ENCODE measurements at regions not wholly inside any gene's neighbourhood (a gene's known extent, or its start where the extent isn't known, plus 50 kb on each side); places are given as distances from the start of the nearest gene placed in this dataset.
"Not testable (repeated sequence)": the region's sequence is repeated elsewhere in the genome, so short reads cannot be mapped to it uniquely, and the experiment has no call there.

- H3K36me3 ChIP-seq, result no peaks in the 10 kb centered on the region
- no peaks in the 10 kb centered on the region for H3K4me1 ChIP-seq
- no peak overlapping the region for H3K4me3 ChIP-seq
- no peak overlapping the region for H3K4me2 ChIP-seq
- no peak overlapping the region for H3K9ac ChIP-seq
- no peaks in the 10 kb centered on the region; the same call in 1 of the 2 replicates for H3K9me3 ChIP-seq
- no peaks in the 10 kb centered on the region for H3K27me3 ChIP-seq
- no peak for TF ChIP-seq Cebpa-rat (IDR thresholded peaks at IDR 0.05)
- no peaks in the 10 kb centered on the region for H4K20me1 ChIP-seq
- H3K27ac ChIP-seq, result no peak overlapping the region
Measured at GRCh38 chr1:181216591-181216994, 128.1 kb downstream of the IER5 start.

- Histone ChIP-seq H3K9ac (no peak overlapping the region), H3K4me3 (no peak overlapping the region), H3K4me1 (no peaks in the 10 kb centered on the region), H3K27me3 (no peaks in the 10 kb centered on the region), H3K4me2 (no peak overlapping the region), H3K36me3 (no peaks in the 10 kb centered on the region), H3K9me3 (peaks cover 6% of the 10 kb centered on the region; the same call in 1 of the 2 replicates), H4K20me1 (no peaks in the 10 kb centered on the region), H3K27ac (no peak overlapping the region)
- no peak for TF ChIP-seq Cebpa-rat (IDR thresholded peaks at IDR 0.05)
Measured at GRCh38 chr1:181219938-181220337, 131.4 kb downstream of the IER5 start.

DNA sequence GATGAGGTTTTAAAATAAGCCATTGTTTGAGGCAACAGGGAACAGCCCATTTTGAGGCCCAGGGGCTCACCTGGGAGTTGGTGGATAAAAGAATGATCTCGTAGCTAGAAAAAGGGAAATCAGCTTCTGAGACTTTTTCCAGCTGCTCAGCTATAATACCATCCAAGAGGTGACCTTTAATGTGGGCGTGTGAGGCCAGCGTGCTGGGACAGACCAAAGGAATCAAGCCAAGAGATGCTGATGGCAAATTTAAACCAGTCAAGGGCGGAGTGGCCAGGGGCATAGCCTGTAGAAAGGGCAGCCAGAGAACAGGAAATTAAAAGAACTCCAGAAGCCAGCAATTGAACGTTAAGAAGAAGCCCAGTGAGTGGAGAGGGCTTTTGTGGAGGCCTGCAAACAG, 132.6 kb downstream of the IER5 start:
- H4K20me1 ChIP-seq, result no peaks in the 10 kb centered on the region
- no peaks in the 10 kb centered on the region for H3K36me3 ChIP-seq
- TF ChIP-seq Cebpa-rat (IDR thresholded peaks at IDR 0.05), result no peak
- no peak overlapping the region for H3K4me2 ChIP-seq
- no peaks in the 10 kb centered on the region for H3K4me1 ChIP-seq
- no peak overlapping the region for H3K9ac ChIP-seq
- no peaks in the 10 kb centered on the region for H3K27me3 ChIP-seq
- peaks cover 6% of the 10 kb centered on the region; the same call in 1 of the 2 replicates for H3K9me3 ChIP-seq
- no peak overlapping the region for H3K4me3 ChIP-seq
- no peak overlapping the region for H3K27ac ChIP-seq

DNA sequence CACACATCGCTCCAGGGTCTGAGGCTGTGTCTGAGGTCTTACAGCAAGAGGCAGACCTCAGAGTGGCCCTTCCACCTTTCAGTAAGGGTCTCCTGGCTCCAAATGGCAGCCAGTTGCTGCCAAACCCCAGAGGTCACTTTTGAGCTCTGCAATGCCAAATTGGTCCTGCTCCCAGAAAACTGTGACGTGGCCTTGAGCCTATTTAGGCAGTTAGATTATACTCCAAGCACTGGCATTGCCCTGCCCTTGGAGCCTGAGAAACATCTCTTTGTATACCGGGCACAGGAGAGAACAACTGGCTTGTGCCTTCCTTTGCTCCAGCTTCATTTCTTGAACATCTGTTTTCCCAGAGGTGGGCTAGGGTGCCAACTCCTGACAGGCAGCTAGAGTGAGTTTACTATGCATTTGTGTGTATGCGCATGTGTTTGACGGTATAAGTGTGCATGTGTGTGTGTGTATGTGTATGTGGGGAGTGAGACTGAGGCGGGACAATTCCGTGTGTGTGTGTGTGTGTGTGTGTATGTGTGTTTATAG, 134.5 kb downstream of the IER5 start:
- no peak for TF ChIP-seq Cebpa-rat (IDR thresholded peaks at IDR 0.05)
- no peak overlapping the region for H3K4me3 ChIP-seq
- no peaks in the 10 kb centered on the region for H4K20me1 ChIP-seq
- H3K27me3 ChIP-seq, result no peaks in the 10 kb centered on the region
- no peaks in the 10 kb centered on the region for H3K4me1 ChIP-seq
- peaks cover 10% of the 10 kb centered on the region for H3K9me3 ChIP-seq
- H3K36me3 ChIP-seq, result no peaks in the 10 kb centered on the region
- H3K9ac ChIP-seq, result no peak overlapping the region
- H3K27ac ChIP-seq, result no peak overlapping the region
- H3K4me2 ChIP-seq, result no peak overlapping the region

GRCh38 chr1:181226728-181227127, 138.2 kb downstream of the IER5 start:
- H4K20me1 ChIP-seq, result not testable (repeated sequence)

GRCh38 chr1:181239086-181239485, 150.6 kb downstream of the IER5 start:
- Histone ChIP-seq H4K20me1 (no peaks in the 10 kb centered on the region), H3K4me3 (no peak overlapping the region), H3K27ac (no peak overlapping the region), H3K9me3 (0 out of 2 replicates have a peak, but pooled peaks cover 8% of the 10 kb centered on the region), H3K27me3 (no peaks in the 10 kb centered on the region), H3K4me1 (no peaks in the 10 kb centered on the region), H3K36me3 (no peaks in the 10 kb centered on the region), H3K9ac (no peak overlapping the region), H3K4me2 (no peak overlapping the region)
- no peak for TF ChIP-seq Cebpa-rat (IDR thresholded peaks at IDR 0.05)

More at GRCh38 chr1:181226728-181227127, 138.2 kb downstream of the IER5 start:
- H3K4me1 ChIP-seq, H3K27ac ChIP-seq, H3K4me2 ChIP-seq, H3K27me3 ChIP-seq, H3K4me3 ChIP-seq, H3K36me3 ChIP-seq, H3K9ac ChIP-seq: not testable (repeated sequence)
- H3K9me3 ChIP-seq, result peaks cover 13% of the 10 kb centered on the region; the same call in 1 of the 2 replicates

DNA sequence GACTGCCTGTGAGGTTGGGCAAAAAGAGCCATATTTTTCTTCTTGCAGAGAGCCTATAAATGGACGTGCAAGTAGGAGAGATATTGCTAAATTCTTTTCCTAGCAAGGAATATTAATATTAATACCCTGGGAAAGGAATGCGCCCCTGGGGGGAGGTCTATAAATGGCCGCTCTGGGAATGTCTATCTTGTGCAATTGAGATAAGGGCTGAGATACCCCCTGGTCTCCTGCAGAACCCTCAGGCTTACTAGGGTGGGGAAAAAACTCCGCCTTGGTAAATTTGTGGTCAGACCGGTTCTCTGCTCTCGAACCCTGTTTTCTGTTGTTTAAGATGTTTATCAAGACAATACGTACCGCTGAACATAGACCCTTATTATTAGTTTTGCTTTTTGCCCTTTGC, 157.8 kb downstream of the IER5 start:
- H3K4me2 ChIP-seq, H3K27me3 ChIP-seq, H3K36me3 ChIP-seq, H3K4me3 ChIP-seq, H4K20me1 ChIP-seq, H3K9ac ChIP-seq, H3K27ac ChIP-seq, H3K4me1 ChIP-seq: not testable (repeated sequence)
- peaks cover 32% of the 10 kb centered on the region for H3K9me3 ChIP-seq

DNA sequence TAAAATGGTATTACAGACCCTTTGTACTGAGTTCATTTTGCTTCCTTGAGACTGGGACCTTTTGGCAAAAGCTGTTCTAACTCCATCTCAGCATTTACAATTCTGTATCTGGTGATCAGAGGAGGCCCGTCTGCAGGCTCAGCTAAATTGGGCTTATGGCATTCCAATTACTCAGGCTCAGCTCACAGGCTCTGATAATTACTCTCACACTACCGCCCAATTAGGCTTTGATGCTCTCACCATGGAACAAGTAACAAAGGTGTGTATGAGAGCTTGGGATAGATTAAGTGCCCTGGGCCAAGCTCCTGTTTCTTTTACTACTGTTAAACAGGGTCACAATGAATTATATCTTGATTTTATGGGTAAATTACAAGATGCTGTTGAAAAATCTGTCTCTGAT, 159.9 kb downstream of the IER5 start:
- not testable (repeated sequence) for H3K27me3 ChIP-seq, H3K9ac ChIP-seq, H3K36me3 ChIP-seq, H3K4me3 ChIP-seq, H3K4me1 ChIP-seq, H3K4me2 ChIP-seq, H4K20me1 ChIP-seq, H3K27ac ChIP-seq
- H3K9me3 ChIP-seq, result peaks cover 33% of the 10 kb centered on the region

- no peaks in the 10 kb centered on the region for H3K4me1 ChIP-seq
- no peak for TF ChIP-seq Cebpa-rat (IDR thresholded peaks at IDR 0.05)
- H3K27me3 ChIP-seq, result no peaks in the 10 kb centered on the region
- H3K4me2 ChIP-seq, result no peak overlapping the region
- H3K9me3 ChIP-seq, result peaks cover 29% of the 10 kb centered on the region
- H3K9ac ChIP-seq, result no peak overlapping the region
- H3K27ac ChIP-seq, result no peak overlapping the region
- H4K20me1 ChIP-seq, result no peaks in the 10 kb centered on the region
- no peaks in the 10 kb centered on the region for H3K36me3 ChIP-seq
- no peak overlapping the region for H3K4me3 ChIP-seq
Measured at GRCh38 chr1:181249186-181249585, 160.7 kb downstream of the IER5 start.

DNA sequence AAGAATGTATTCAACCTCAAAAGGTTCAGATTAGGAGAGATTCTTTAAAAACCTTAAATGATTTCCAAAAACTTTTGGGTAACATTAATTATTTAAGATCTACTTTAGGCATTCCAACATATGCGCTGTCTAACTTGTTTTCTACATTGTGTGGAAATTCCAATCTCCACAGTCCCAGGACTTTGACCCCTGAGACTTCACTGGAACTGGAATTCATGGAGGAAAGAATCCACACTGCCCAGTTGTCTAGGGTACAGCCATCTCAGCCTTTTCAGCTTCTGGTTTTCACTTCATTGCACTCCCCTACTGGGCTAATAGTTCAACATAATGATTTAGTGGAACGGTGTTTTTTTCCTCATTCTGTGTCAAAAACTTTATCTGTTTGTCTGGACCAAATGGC, 161.5 kb downstream of the IER5 start:
- no peaks in the 10 kb centered on the region for H3K4me1 ChIP-seq
- no peak for TF ChIP-seq Cebpa-rat (IDR thresholded peaks at IDR 0.05)
- no peak overlapping the region for H3K27ac ChIP-seq
- H3K27me3 ChIP-seq, result no peaks in the 10 kb centered on the region
- no peak overlapping the region for H3K4me3 ChIP-seq
- H3K9ac ChIP-seq, result no peak overlapping the region
- H3K4me2 ChIP-seq, result no peak overlapping the region
- H3K36me3 ChIP-seq, result no peaks in the 10 kb centered on the region
- no peaks in the 10 kb centered on the region for H4K20me1 ChIP-seq
- H3K9me3 ChIP-seq, result peaks cover 37% of the 10 kb centered on the region

DNA sequence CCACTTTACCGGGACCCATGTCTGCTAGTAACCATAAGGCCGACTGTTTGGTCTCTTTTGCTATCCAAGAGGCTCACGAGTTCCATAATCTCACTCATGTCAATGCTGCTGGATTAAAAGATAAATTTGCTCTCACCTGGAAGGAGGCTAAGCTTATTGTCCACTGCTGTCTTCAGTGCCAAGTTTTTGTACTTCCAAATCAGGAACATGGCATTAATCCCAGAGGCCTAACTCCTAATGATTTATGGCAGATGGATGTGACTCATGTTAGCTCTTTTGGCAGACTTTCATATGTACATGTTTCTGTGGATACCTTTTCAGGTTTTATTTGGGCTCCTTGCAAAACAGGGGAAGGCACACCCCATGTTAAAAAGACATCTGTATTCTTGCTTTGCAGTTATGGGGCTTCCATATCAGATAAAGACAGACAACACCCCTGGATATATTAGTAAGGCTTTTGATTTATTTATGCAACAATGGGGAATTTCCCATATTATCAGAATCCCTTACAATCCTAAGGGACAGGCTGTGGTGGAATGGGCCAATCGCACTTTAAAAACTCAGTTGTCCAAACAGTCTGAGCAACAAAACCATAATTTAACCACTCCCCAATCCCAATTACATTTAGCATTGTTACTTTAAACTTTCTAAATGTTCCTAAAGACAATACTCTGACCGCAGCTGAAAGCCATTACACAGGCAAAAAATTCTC, 162.7 kb downstream of the IER5 start:
- Histone ChIP-seq H4K20me1 (no peaks in the 10 kb centered on the region), H3K9me3 (peaks cover 40% of the 10 kb centered on the region), H3K4me1 (no peaks in the 10 kb centered on the region), H3K9ac (no peak overlapping the region), H3K27me3 (no peaks in the 10 kb centered on the region), H3K27ac (no peak overlapping the region), H3K4me3 (no peak overlapping the region), H3K4me2 (no peak overlapping the region), H3K36me3 (no peaks in the 10 kb centered on the region)
- no peak for TF ChIP-seq Cebpa-rat (IDR thresholded peaks at IDR 0.05)

Data from BLaER1 (cell line).